ENCODE measurements at regions not wholly inside any gene's neighbourhood (a gene's known extent, or its start where the extent isn't known, plus 50 kb on each side); places are given as distances from the start of the nearest gene placed in this dataset.

- TF ChIP-seq CTCF (IDR thresholded peaks at IDR 0.05) = no peak
- ATAC-seq (no peak), DNase-seq (no peak)
- Histone ChIP-seq H3K4me3 (no peak overlapping the region), H3K4me1 (ENCODE audit: low read depth) (no peaks in the 10 kb centered on the region), H3K36me3 (ENCODE audit: low read depth) (no peaks in the 10 kb centered on the region), H3K9me3 (no peaks in the 10 kb centered on the region)
- intact Hi-C loops (cut with DNase I, micrococcal nuclease) = loop anchor here in 1 of 2 donors (10.0 kb wide), 1 partner anchor 610 kb away; the partner anchor contains the start of gene ENC1
Observed at GRCh38 chr5:74034733-74035132, 408.7 kb downstream of the ARHGEF28 start.

- H3K36me3 ChIP-seq (ENCODE audit: low read depth) = no peaks in the 10 kb centered on the region
- H3K4me3 ChIP-seq = no peak overlapping the region
- intact Hi-C loops (cut with DNase I, micrococcal nuclease) = loop anchor here in 1 of 2 donors (10.0 kb wide), 1 partner anchor 612 kb away; the partner anchor contains the start of gene ENC1
- DNase-seq = no peak
- no peaks in the 10 kb centered on the region for H3K9me3 ChIP-seq
- H3K4me1 ChIP-seq (ENCODE audit: low read depth) = no peaks in the 10 kb centered on the region
- TF ChIP-seq CTCF (IDR thresholded peaks at IDR 0.05) = no peak
- ATAC-seq = no peak
Observed at GRCh38 chr5:74032617-74033016, 406.6 kb downstream of the ARHGEF28 start.

DNA sequence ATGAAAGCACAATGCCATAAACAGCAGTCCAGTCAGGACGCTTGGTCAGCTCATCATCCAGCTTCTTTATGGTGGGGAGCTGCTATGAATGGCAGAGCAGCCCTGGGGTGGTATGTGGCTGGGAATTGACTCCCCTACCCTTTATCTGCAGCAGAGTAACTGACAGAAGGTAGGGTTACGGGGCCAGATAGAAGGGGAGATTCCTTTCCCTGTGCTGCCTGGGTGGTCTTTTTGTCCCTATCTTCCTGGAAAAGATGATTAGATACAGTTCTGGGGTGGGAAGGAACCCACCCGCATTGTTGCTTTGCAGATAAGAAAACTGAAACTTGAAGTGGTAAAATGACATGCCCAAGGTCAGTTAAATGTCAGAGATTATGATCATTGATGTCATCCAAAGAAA is 405.5 kb downstream of the ARHGEF28 start:
- no peak for TF ChIP-seq CTCF (IDR thresholded peaks at IDR 0.05)
- ATAC-seq (no peak), DNase-seq (no peak)
- Histone ChIP-seq H3K9me3 (no peaks in the 10 kb centered on the region), H3K36me3 (ENCODE audit: low read depth) (no peaks in the 10 kb centered on the region), H3K4me3 (no peak overlapping the region), H3K4me1 (ENCODE audit: low read depth) (no peaks in the 10 kb centered on the region)
- intact Hi-C loops (cut with DNase I, micrococcal nuclease) = loop anchor here in 1 of 2 donors (10.0 kb wide), 1 partner anchor 613 kb away; the partner anchor contains the start of gene ENC1

GRCh38 chr5:74030821-74031220 is 404.8 kb downstream of the ARHGEF28 start:
- ATAC-seq (no peak), DNase-seq (no peak)
- H3K4me1 ChIP-seq (ENCODE audit: low read depth) = no peaks in the 10 kb centered on the region
- no peaks in the 10 kb centered on the region for H3K36me3 ChIP-seq (ENCODE audit: low read depth)
- H3K9me3 ChIP-seq = no peaks in the 10 kb centered on the region
- TF ChIP-seq CTCF (IDR thresholded peaks at IDR 0.05) = no peak
- H3K4me3 ChIP-seq = no peak overlapping the region
- intact Hi-C loops (cut with DNase I, micrococcal nuclease) = loop anchor here in 1 of 2 donors (10.0 kb wide), 1 partner anchor 614 kb away; the partner anchor contains the start of gene ENC1

DNA sequence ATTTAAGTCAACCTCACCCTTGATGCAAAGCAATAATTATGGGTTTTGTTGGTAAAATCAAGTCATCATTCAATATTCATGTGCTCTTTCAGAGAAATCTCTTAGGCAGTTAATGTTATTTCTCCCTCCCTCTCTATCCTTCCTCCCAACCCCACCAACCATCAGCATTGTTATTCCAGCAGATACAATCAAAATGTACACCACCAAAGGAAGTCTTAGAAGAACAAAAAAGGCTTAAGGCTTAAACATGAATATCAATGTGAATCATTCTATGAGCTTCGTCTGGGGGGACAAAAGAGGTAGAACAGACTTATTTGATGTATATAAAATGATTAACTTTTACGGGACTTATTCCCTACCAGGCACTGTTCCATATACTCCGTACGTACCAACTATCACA is 404.4 kb downstream of the ARHGEF28 start:
- TF ChIP-seq CTCF (IDR thresholded peaks at IDR 0.05) = no peak
- H3K4me1 ChIP-seq (ENCODE audit: low read depth) = no peaks in the 10 kb centered on the region
- ATAC-seq = no peak
- intact Hi-C loops (cut with DNase I, micrococcal nuclease) = loop anchor here in 1 of 2 donors (10.0 kb wide), 1 partner anchor 614 kb away; the partner anchor contains the start of gene ENC1
- H3K9me3 ChIP-seq = no peaks in the 10 kb centered on the region
- no peak for DNase-seq
- no peak overlapping the region for H3K4me3 ChIP-seq
- H3K36me3 ChIP-seq (ENCODE audit: low read depth) = no peaks in the 10 kb centered on the region

GRCh38 chr5:74028976-74029375 is 403.0 kb downstream of the ARHGEF28 start:
- Histone ChIP-seq H3K36me3 (ENCODE audit: low read depth) (no peaks in the 10 kb centered on the region), H3K4me3 (no peak overlapping the region), H3K4me1 (ENCODE audit: low read depth) (no peaks in the 10 kb centered on the region), H3K9me3 (no peaks in the 10 kb centered on the region)
- intact Hi-C loops (cut with DNase I, micrococcal nuclease) = no loop called here
- DNase-seq (no peak), ATAC-seq (no peak)
- TF ChIP-seq CTCF (IDR thresholded peaks at IDR 0.05) = no peak
